Neuron (in vitro differentiated cells): ENCODE measurements at regions not wholly inside any gene's neighbourhood (a gene's known extent, or its start where the extent isn't known, plus 50 kb on each side); places are given as distances from the start of the nearest gene placed in this dataset.

Experiments
- H2AFZ ChIP-seq: one replicate; pipeline ENCODE4 v1.6.1; 2013; ENCODE audit warnings: low read depth, mild to moderate bottlenecking, inconsistent platforms, low read length, moderate library complexity
- H3K27me3 ChIP-seq: one replicate; pipeline ENCODE4 v1.6.1; 2013; ENCODE audit warnings: low read length; ENCODE audit not compliant: insufficient read depth
- H3K36me3 ChIP-seq: one replicate; pipeline ENCODE4 v1.6.1; 2013; ENCODE audit warnings: low read length; ENCODE audit not compliant: insufficient read depth
- H3K4me1 ChIP-seq: one replicate; pipeline ENCODE4 v1.6.1; 2013; ENCODE audit warnings: low read length; ENCODE audit not compliant: insufficient read depth
- H3K4me3 ChIP-seq: 2 replicates; pipeline ENCODE4 v1.5.1; 2013; ENCODE audit warnings: mild to moderate bottlenecking, low read length, moderate library complexity
- H3K9me3 ChIP-seq: one replicate; pipeline ENCODE4 v1.6.1; 2013; ENCODE audit warnings: low read length

DNA sequence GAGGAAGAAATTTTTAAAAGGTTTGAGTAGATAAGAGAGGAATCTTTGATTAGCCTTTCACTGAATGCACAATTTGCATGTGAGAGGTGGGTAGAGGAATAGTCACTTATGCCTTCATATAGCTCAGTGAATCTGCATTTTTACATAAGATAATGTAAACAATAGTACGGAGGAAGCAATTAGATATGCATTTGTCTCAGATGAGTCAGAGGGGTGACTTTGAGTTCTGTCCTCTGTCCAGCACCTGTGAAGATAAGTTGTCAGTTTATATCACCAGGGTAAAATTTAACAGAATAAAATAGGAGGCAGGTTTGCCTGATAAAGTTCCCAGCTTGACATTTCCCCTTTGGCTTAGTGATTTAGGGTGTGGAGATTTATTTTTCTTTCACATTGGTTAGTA is 841.9 kb downstream of the PCDH18 start:
- Histone ChIP-seq H3K4me1 (no peaks in the 10 kb centered on the region), H3K36me3 (no peaks in the 10 kb centered on the region), H3K4me3 (no peak overlapping the region), H3K27me3 (no peaks in the 10 kb centered on the region), H2AFZ (no peak overlapping the region), H3K9me3 (no peaks in the 10 kb centered on the region)

DNA sequence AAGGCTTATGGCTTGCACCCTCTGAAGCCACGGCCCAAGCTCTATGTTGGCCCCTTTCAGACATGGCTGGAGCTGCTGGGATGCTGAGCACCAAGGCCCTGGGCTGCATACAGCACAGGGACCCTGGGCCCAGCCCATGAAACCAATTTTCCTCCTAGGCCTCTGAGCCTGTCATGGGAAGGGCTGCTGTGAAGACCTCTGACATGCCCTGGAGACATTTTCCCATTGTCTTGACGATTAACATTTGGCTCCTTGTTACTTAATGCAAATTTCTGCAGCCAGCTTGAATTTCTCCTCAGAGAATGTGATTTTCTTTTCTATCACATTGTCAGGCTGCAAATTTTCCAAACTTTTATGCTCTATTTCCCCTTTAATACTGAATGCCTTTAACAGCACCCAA is 844.7 kb downstream of the PCDH18 start:
- no peak overlapping the region for H2AFZ ChIP-seq
- H3K4me1 ChIP-seq = no peaks in the 10 kb centered on the region
- H3K27me3 ChIP-seq = no peaks in the 10 kb centered on the region
- no peak overlapping the region for H3K4me3 ChIP-seq
- no peaks in the 10 kb centered on the region for H3K36me3 ChIP-seq
- H3K9me3 ChIP-seq = no peaks in the 10 kb centered on the region

DNA sequence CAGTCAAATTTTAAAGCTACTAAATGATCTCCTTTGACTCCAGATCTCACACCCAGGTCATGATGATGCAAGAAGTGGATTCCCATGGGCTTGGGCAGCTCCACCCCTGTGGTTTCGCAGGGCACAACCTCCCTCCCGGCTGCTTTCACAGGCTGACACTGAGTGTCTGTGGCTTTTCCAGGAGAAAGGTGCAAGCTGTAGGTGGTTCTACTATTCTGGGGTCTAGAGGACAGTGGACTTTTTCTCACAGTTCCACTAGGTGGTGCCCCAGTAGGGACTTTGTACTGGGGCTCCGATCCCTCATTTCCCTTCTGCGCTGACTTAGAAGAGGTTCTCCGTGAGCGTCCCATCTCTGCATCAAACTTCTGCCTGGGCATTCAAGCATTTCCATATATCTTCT is 845.2 kb downstream of the PCDH18 start:
- no peaks in the 10 kb centered on the region for H3K4me1 ChIP-seq
- H3K4me3 ChIP-seq = no peak overlapping the region
- H3K36me3 ChIP-seq = no peaks in the 10 kb centered on the region
- no peaks in the 10 kb centered on the region for H3K27me3 ChIP-seq
- H2AFZ ChIP-seq = no peak overlapping the region
- no peaks in the 10 kb centered on the region for H3K9me3 ChIP-seq

DNA sequence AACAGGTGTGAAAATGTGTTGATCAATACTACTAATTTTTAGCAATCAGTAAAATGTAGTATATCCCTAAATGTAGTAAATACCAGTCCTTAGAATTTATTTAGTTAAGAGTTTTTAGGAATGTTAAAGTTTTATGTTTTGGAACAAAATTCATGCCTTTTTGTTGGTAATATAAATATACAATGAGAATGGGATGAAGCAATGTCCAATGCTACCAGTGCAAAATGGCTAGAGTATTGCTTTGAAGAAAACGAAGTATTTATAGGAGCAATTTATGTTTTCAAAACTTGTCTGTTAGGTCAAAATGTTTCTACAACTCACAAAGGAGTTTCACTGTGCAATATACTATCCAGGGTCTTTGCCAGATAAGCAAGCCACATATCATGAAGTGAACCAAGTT is 851.5 kb downstream of the PCDH18 start:
- Histone ChIP-seq H3K36me3 (no peaks in the 10 kb centered on the region), H3K4me1 (no peaks in the 10 kb centered on the region), H2AFZ (no peak overlapping the region), H3K27me3 (no peaks in the 10 kb centered on the region), H3K4me3 (no peak overlapping the region), H3K9me3 (no peaks in the 10 kb centered on the region)

DNA sequence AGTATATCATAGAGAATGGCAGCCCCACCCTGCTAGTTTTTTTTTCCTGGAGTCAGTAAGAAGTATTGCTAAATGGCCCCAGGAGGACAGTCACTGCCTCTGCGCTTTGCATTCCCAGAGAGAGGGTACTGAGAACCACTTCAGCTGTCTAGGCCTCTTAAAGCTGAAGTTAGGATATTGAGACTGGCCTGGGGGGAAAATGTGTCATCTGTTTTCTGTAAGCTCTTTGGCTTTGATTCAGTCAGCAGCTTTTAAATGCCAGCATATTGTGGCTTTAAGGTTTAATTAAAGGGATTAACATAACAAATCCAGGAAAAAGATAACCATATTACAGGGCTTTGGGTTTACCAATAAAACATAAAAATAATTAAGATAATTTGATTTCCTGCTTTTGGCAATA is 852.0 kb downstream of the PCDH18 start:
- Histone ChIP-seq H3K36me3 (no peaks in the 10 kb centered on the region), H3K4me1 (no peaks in the 10 kb centered on the region), H3K9me3 (no peaks in the 10 kb centered on the region), H3K27me3 (no peaks in the 10 kb centered on the region), H2AFZ (no peak overlapping the region), H3K4me3 (no peak overlapping the region)

DNA sequence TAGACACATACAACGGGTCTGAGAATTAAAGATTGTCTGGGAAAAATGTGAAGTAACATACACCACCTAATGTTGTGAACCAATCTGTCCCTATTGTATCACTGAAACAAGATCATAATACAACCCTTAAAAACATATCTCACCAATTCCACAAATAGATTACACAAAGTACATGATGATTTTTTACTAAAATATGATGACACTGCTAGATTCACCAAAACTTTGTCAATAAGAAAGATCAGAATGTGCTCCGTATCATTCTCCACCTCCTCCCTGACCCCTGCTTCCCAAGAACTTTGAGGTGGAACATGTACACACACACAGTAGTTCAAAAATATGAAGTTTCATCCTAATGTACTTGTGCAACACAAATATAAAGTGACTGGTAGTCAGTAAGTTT is 862.0 kb downstream of the PCDH18 start:
- Histone ChIP-seq H3K36me3 (no peaks in the 10 kb centered on the region), H3K4me1 (no peaks in the 10 kb centered on the region), H2AFZ (no peak overlapping the region), H3K9me3 (no peaks in the 10 kb centered on the region), H3K4me3 (no peak overlapping the region), H3K27me3 (no peaks in the 10 kb centered on the region)

DNA sequence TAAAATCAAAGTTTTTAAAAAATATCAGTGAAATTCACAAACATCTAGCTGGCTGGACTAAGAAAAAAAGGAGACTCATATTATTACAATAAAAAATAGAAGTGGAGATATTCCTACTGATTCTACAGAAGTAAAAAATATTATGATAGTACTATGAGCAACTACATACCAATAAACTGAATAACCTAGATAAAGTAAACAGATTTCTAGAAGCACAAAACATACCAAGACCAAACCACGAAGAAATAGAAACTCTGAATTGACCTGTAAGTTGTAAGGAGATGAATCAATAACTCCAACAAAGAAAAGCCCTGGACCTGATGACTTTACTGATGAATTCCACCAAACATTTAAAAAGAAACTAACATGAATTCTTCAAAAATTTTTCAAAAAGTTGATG is 867.3 kb downstream of the PCDH18 start:
- Histone ChIP-seq H3K9me3 (no peaks in the 10 kb centered on the region), H2AFZ (no peak overlapping the region), H3K36me3 (no peaks in the 10 kb centered on the region), H3K4me1 (no peaks in the 10 kb centered on the region), H3K27me3 (no peaks in the 10 kb centered on the region), H3K4me3 (no peak overlapping the region)

DNA sequence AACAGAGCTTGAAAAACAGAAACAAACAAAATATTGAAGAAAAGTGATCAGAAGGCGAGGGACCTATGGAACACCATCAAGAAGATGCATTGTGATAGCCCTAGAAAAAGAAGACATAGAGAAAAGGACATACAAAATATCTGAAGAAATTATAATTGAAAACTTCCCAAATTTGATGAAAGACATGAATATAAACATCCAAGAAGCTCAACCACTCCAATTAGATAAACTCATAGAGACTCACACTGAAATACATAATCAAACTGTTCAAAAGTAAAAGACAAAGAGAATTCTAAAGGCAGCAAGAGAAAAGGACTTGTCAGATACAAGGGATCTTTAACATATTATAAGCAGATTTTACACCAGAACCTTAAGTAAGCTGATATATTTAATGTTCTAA is 869.8 kb downstream of the PCDH18 start:
- Histone ChIP-seq H3K9me3 (no peaks in the 10 kb centered on the region), H2AFZ (no peak overlapping the region)

DNA sequence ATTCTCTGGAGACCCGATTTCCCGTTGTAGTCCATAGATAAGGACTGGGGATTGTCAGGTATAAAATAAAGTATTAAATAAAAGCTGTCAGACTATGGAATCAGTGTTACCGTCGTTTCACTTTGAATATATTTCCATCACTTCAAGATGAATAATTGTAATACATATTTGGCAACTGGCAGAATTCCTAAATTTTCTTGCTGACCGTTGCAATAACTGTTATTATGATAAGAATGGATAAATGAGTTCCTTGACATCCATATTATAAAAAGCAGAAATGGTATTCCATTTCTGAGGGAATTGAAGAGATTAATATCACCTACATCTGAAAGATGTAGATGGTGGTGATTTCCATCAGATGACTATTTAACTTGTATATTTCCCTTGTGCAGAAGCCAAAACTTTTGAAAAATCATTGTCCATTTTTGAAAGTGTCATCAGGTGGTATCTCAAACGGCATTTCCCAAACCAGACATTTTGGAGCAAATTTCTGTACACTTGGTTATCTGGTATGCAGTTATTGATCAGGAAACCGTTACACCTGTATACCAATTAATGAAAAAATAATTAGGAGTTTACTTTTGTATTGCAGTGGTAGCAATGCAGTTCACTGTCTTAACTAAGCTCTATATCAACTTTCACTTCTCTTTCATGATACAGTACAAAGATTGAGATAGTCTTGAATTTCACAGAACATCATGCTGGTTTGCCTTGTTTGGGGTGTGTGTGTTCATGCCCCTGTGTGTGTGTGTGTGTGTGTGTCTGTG is 878.5 kb downstream of the PCDH18 start:
- H3K9me3 ChIP-seq = no peaks in the 10 kb centered on the region
- no peak overlapping the region for H2AFZ ChIP-seq
- H3K4me1 ChIP-seq = no peaks in the 10 kb centered on the region
- H3K27me3 ChIP-seq = no peaks in the 10 kb centered on the region
- H3K36me3 ChIP-seq = no peaks in the 10 kb centered on the region
- H3K4me3 ChIP-seq = no peak overlapping the region

More for the DNA sequence above, 869.8 kb downstream of the PCDH18 start:
- Histone ChIP-seq H3K4me1 (no peaks in the 10 kb centered on the region), H3K36me3 (no peaks in the 10 kb centered on the region), H3K27me3 (no peaks in the 10 kb centered on the region), H3K4me3 (no peak overlapping the region)

DNA sequence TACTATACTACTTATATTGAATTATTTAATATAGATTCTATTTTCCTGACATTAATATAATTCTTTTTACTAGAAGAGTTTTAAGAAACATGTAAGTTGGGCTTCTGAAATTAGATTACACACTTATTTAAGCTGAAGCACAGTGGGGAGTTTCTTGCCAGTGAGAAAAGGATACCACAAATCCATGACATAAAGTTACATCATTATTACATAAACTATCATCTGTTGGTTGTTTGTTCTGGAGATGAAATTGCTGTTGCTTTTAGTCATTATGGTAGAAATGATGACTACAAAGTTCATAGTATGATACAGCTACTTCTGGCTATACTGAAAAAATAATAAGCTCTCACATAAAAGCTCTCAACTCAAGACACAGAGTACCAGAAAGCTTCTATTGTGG is 880.4 kb downstream of the PCDH18 start:
- Histone ChIP-seq H2AFZ (no peak overlapping the region), H3K27me3 (no peaks in the 10 kb centered on the region), H3K4me3 (no peak overlapping the region), H3K36me3 (no peaks in the 10 kb centered on the region), H3K4me1 (no peaks in the 10 kb centered on the region), H3K9me3 (no peaks in the 10 kb centered on the region)

DNA sequence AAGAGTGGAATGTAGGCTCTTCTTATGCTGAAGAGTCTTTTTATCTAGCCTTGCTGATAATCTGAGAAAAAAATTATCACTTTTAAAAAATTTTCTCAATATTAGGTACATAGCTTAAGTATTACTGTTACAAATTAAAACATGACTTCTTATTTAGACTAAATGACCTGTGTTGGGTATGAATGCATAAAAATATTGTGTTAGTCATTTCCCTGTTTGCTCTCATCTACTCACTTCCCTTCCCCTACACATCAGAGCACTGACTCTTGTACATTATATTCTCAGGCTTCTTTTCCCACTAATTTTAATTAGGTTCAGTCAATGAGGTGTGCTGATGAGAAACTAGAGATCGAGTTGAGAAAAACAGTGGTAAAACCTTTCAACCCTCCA is 881.0 kb downstream of the PCDH18 start:
- H3K27me3 ChIP-seq = no peaks in the 10 kb centered on the region
- H3K9me3 ChIP-seq = no peaks in the 10 kb centered on the region
- no peak overlapping the region for H3K4me3 ChIP-seq
- no peak overlapping the region for H2AFZ ChIP-seq
- H3K4me1 ChIP-seq = no peaks in the 10 kb centered on the region
- no peaks in the 10 kb centered on the region for H3K36me3 ChIP-seq

DNA sequence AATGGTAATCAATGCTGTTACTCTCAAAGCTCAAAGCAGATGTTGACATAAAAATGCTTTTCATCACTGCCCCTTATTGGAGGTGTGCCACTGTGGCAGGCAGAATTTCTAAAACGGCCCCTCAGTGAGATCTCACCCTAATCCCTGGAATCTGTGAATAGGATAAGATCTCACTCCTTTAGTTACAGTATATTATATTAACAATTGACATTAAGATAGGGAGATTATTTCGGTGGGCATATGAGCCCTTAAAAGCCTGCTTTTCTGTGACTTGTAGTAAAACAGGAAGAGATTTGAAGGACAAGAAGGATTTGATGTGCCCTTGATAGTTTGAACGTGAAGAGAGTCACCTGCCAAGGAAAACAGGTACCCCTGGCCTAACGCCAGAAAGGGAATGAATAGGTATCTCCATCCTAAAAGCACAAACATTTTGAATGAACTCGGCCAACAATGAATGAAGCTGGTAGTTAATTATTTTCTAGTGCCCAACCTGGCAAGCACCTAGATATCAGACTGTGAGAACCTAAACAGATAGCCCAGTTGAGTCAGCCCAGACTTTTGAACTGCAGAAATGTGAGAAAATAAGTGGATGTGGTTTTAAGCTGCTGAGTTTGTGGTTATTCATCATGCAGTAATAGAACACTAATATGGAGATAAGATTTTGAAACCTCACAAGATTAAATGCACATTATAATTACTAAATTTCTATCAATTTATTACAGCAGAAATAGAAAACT is 881.6 kb downstream of the PCDH18 start:
- Histone ChIP-seq H3K4me1 (no peaks in the 10 kb centered on the region), H3K4me3 (no peak overlapping the region), H3K36me3 (no peaks in the 10 kb centered on the region), H3K27me3 (no peaks in the 10 kb centered on the region), H3K9me3 (no peaks in the 10 kb centered on the region), H2AFZ (no peak overlapping the region)

DNA sequence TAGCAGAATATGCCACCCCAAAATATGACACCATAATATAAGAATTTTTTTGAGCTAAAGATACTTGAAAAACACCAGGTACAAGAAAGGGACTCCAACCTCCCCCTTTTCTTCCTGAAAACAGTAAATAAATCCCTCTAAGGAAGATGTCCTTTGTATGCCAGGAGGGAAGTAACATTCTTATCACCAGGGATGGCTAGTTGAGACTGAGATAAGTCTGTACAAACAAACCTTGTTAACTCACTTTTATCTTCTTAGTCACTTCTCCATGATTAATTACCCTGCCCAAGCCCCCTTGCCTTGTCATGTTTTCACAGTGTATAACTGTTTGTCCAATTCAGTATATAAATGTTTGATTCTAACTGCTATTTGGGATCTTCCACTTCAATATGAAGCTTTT is 888.0 kb downstream of the PCDH18 start:
- H3K9me3 ChIP-seq = no peaks in the 10 kb centered on the region
- no peak overlapping the region for H3K4me3 ChIP-seq
- H3K27me3 ChIP-seq = no peaks in the 10 kb centered on the region
- H2AFZ ChIP-seq = no peak overlapping the region
- no peaks in the 10 kb centered on the region for H3K4me1 ChIP-seq
- no peaks in the 10 kb centered on the region for H3K36me3 ChIP-seq

DNA sequence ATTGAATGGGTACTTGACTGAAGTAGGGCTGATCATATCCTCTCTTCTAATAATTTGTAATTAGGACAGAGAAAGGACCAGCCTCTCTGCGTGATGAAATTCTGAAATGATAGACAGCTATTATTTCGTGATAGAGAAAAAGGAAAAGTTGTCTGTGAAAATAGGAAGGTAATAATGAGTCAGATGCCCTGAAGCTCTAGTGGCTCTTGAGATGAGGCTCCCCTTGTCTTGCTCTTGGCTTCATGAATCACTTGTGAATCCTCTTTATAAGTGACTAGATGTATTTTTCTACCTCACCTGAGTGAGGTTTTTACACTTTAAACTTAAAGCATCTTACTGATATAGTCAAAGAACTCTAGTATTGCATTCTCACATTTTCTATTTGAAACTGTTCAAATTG is 888.9 kb downstream of the PCDH18 start:
- Histone ChIP-seq H3K4me3 (no peak overlapping the region), H3K9me3 (no peaks in the 10 kb centered on the region), H2AFZ (no peak overlapping the region), H3K4me1 (no peaks in the 10 kb centered on the region), H3K36me3 (no peaks in the 10 kb centered on the region), H3K27me3 (no peaks in the 10 kb centered on the region)
